HG03469 (cell line): ENCODE measurements at regions not wholly inside any gene's neighbourhood (a gene's known extent, or its start where the extent isn't known, plus 50 kb on each side); places are given as distances from the start of the nearest gene placed in this dataset.
"Not testable (repeated sequence)": the region's sequence is repeated elsewhere in the genome, so short reads cannot be mapped to it uniquely, and the experiment has no call there.

Source experiments
- ATAC-seq: cut with Tn5 transposase; IDR thresholded peaks from one replicate; pipeline ENCODE4 v1.9.1; 2021; ENCODE audit warnings: mild to moderate bottlenecking, moderate library complexity, moderate number of reproducible peaks; ENCODE audit not compliant: unreplicated experiment

DNA sequence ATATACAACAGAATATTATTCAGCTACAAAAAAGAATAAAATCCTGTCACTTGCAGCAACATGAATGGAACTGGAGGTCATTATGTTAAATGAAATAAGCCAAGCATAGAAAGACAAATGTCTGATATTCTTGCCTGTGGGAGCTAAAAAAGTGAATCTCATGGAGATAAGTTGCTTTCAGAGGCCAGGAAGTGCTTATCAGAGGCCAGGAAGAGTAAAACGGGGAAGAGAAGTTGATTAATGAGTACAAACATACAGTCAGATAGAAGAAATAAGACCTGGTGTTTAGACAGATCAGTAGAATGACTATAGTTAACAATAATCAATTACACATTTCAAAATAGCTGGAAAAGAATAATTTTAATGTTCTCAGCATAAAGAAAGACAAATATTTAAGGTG is 54.4 kb upstream of the CPHXL start:
- ATAC-seq, result no peak

DNA sequence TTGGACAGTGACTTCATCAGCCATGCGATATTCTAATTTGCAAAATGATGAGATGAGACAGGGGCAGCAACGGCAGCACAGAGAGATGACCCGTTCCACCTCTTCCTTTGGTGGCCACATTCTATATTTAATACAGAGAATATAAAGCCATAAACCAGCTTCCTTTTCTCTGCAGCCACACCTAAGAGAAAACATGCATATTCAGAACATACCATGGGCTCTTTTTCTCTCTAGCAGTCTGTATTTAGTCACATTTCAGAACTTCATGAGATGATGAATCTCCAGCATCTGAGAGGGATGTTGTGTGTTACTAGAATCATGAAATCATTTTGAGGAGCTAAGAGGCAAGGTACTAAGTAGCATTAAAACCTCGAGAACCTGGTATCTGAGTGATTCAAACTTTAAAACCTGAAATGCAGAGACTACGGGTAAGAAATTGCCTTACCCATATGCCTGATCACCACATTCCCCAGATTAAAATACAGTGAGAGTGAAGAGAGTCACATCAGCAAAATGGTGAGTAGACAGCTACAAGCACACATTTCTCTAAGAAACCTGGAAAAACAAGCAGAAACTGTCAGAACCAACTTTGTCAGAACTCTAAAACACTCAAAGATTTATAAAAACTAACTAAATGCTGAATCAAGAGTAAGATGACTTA is 55.5 kb upstream of the CPHXL start:
- ATAC-seq, result no peak

DNA sequence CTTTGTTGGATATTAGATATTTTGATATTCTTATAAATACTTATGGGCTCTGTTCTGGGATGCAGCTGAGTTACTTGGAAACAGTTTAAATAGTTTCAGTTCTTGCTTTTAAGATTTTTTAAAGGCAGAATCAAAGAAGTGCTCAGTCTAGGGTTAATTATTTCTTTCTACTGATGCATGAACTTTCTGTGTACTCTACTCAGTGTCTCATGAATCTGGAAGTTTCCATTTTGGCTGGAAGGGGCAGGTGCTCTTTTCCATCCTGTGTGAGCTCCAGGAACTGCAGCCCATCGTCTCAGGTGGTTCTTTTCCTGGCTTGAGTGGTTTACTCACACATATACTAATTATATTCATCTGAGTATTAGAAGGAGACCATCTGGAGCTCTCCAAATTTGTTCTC is 61.1 kb upstream of the CPHXL start:
- peak; percentile 35 for ATAC-seq

DNA sequence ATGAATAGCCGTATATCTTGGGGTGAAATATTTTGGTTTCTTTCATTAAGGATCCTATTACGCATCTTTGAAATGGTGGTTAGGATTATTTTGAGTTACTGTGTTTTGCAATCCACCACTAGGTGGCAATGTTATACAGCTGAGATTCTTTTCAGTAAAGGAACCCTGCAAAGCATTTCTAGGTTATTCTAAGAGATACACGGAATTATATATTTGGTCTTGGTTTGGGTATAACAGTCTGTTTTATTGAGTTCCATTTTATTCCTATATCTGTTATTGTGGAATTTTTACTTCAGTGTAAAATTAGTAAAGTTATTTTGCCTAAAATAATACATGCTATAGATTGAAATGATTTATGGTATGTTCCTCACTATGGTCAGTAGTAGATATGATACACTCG is 62.9 kb upstream of the CPHXL start:
- ATAC-seq, result peak; percentile 82

DNA sequence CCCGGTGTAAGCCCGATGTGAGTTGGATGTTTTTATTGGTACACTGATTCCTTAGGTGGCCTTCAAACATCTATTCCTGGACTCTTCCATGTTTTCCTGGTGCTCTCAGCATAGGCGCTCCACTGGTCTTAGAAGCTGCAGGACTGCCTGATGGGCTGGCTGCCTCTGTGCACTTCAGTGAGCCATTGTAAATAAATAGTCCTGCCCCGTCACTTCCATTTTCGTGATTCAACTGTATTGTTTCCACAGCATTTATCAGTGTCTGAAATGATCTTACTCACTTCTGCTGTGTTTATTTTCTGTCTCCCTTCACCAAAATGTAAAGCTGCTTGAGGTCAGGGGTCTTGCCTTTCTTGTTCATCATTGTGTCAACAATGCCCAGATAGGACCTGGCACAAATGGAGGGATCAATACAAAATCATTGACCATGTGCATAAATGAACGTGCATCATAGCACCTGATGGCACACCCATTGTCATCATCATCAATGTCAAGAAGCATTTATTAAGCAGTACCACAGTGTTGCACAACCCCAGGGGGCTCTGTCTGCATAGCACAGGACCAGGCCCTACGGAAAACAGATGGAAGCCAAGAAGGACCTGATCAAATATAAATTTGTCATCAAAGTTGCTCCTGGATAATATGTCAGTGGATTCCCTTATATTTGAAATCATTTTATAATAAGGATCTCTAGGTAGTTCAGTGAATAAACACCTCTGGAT is 66.6 kb upstream of the CPHXL start:
- no peak for ATAC-seq

DNA sequence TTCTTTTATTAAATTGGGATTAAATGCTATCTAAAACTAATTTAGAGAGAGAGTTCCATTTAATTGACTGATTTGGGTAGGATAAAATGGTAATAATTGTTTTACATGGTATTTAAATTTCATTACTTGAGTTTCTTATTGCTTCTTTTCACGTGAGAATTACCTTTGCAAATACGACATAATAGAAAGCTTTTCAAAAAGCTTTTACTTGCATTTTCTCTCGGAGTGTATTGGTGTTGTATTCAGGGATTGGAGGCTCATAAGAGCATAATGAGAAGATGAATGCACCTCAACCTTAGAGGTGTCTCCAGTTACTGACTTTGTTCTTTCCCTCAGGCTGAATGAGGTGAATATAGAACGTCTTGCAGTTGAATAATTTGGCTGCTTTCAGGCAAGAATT is 67.4 kb upstream of the CPHXL start:
- ATAC-seq, result no peak

DNA sequence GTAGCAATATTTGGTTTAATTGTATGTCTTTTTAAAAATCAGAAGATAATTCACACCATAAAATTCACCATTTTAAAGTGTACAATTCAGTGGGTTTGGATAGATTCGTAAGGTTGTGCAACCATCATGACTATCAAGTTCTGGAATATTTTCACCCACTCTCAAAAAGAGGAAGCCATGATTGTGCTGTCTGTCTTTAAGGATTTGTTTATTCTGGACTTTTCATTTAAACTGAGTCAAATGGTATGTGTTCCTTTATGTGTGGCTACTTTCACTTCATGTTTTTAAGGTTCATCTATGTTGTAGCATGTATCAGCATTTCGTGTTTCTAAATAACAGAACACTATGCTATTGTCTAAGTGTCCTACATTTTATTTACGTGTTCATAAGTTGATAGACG is 68.1 kb upstream of the CPHXL start:
- peak; percentile 68 for ATAC-seq

DNA sequence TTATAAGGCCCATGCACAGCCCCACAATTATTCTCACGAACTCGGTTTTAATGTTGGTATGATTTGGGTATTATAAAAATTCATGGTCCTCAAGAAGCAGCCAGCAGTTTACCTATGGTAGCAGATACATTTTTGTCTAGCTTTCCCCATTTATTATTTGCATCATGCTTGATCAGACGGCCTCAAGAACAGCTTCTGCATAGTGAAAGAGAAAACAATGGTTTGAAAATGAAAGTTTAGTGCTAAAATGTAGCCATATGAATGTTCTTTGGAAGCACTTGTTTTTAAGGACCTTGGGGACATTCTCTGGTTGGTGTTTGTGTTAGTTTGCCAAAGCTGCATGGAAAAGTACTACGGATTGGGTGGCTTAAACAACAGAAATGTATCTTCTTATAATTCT is 72.4 kb upstream of the CPHXL start:
- ATAC-seq, result no peak

DNA sequence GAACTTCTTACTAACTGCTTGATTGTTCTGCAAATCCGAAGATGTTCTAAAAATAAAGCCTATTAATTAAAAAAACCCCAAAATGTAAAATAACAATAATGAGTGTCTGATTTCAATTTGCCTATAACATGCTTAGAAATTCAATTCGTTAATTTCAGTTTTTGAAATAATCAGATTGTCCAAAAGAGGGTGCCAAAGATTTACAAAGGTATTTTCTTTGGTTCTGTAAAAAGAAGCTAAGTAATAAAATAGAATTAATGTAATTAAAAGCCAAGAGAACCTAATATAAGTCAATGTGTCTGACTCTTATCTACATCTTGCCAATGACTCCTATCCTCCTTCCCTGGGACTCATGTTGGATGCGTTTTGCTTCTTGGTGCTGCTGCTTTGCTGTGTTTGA is 75.0 kb upstream of the CPHXL start:
- ATAC-seq, result no peak

DNA sequence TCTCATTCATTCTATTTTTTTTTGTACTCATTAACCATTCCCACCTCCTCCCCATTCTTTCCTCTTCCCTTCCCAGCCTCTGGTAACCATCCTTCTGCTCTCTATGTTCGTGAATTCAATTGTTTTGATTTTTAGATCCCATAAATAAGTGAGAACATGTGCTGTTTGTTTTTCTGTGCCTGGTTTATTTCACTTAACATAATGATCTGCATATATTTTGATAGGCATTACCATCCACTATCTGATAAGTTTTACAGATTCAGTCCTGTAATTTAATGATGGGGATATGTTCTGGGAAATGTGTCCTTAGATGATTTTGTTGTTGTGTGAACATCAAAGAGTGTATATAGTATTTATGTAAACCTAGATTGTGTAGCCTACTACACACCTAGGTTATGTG is 77.5 kb upstream of the CPHXL start:
- ATAC-seq, result no peak

DNA sequence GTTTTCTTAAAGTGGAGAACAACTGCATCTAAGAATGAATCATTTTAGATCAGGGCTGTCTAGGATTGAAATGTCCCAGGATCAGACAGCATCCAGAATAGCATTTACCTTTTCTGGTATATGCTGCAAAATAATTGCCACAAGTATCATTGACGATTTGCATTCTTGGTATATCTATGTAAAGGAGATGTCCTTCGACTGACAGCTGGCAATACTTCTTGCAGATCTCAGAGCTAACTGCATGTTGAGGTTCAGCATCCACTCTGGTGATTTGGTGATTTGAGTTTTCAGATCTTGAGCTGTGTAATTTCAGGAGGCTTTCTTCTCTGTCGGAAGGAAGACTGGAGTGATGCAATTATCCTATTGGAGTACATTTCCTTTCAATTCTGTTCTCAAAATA is 78.1 kb upstream of the CPHXL start:
- no peak for ATAC-seq

DNA sequence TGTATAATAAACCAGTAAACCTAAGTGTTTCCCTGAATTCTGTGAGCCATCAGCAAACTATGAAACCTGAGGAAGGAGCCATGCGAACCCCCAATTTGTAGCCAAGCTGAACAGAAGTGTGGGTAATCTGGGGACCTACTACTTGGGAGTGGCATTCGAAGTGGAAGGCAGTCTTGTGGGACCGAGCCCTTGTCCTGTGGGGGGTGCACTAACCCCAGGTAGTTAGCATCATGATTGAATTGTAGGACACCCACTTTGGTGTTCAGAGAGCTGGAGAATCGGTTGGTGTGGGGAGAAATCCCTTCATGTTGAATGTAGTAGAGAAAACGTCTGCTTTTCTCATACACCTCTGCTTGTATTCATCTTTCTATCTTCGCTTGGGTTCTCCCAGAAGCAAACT is 79.7 kb upstream of the CPHXL start:
- no peak for ATAC-seq

DNA sequence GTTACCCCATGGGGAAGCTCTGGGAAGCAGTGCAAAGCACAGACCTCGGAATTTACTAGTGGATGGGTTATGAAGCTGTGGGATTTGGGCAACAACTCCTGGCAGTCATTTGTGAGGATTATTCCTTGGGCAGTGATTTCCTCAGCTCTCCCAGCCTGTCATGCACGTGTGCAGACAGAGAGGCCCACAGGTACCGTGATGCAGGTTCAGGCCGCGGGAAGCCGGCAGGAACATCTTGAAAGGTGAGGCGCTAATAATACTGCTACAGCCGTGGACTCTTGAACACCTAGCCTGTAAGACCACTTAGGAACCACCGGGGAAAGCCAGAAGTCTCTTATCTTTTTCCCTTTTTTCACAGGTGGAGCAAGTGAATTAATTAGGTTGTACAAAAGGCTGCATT is 80.2 kb upstream of the CPHXL start:
- ATAC-seq, result no peak

DNA sequence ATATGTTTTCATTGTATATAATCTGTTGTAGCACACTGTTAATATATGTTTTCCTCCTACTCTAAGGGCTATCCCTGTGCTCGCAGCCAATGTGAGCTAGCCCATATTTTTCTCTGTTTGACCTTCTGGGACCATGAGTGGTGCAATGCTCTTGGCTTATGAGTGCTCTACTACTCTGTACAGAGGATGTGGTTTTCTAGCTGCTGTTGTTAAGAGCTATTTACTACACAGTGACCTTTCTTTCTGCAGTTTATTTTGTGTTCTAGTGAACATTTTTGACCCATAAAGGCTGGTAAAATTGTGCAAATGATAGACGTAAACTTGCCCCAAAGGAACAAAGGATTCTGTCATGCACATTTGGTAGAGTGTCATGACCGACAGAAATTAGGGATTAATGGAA is 84.1 kb upstream of the CPHXL start:
- ATAC-seq, result no peak

DNA sequence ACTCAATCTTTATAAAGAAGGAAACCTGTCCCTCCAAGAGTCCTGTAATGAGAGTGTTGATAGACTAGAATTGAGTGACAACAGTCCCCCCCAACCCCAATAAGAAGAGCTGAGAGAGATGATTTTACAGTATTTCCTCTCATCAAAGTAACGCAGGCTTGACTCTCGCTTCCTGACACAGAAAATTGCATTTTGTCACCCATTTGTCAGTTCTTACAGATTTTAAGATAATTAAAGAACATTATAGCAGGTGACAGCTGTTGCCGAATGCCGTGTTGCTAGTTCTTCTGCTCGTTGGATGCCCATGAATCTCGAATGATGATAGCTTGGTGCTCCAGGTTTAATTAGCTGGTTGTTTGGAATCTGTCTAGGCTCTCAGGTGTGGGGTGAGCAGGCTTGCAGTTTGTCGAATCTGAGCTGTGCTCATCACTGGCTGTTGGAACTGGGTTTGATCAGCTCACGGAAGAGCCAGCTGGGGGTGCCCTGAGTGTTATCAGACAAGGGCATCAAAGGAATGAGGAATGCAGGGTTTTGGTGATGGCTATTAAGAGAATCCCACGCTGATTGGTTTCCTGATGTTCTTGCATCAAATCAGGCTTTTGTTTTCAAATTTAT is 84.8 kb upstream of the CPHXL start:
- ATAC-seq, result no peak

DNA sequence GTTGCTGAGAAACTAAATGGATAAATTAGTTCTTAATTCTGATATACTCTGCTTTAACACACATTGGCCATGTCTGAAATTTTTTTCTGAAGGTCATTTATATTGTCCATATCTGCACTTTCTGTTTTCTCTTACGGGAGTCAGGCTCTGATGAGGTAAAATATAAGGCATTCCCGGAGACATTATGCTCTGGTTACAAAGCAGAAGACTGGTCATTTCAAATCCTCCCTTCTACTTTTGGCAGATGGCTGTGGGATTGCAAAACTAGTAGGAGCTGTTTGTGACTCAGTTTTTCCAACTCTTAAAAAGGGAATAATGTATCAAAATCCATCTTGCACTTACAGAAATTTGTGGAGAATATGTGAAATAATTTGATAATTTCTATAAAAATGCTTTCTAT is 92.2 kb upstream of the CPHXL start:
- ATAC-seq, result no peak

DNA sequence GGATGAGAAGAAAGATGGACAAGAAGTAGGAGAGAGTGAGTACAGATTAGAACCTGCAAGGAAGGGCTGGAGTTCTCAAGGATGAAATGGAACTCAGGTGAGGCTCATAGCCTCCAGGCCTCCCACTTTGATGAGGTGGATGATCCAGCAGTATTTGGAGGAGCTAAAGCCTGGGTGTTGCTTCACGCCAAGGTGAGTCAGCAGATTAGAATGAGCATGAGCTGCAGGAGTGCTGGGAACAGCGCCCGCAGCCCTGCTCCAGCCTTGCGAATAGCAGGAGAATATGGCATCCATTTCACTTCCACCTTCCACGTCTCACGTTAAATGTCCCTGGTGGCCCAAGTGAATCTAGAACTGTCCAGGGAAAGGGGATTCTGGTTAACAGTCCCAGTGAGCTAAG is 94.4 kb upstream of the CPHXL start:
- no peak for ATAC-seq

DNA sequence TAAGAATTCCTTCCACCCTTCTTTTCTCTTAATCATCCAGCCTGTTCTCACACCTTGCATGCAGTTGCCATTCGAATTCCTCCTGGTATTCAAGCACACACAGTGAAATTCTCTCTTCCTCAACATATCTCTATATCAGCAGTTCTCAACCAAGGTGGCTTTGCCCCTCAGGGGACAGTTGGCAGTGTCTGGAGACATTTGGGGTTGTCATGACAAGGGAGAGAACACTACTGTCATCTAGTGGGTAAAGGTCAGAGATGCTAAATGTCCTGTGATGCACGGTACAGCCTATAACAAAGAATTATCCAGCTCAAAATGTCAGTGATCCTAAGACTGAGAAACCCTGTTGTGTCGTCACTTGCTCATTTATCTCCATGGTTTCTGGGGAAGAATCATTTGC is 94.8 kb upstream of the CPHXL start:
- no peak for ATAC-seq

DNA sequence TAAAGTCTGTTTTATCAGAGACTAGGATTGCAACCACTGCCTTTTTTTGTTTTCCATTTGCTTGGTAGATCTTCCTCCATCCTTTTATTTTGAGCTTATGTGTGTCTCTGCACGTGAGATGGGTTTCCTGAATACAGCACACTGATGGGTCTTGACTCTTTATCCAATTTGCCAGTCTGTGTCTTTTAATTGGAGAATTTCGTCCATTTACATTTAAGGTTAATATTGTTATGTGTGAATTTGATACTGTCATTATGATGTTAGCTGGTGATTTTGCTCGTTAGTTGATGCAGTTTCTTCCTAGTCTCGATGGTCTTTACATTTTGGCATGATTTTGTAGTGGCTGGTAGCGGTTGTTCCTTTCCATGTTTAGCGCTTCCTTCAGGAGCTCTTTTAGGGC is 99.5 kb upstream of the CPHXL start:
- ATAC-seq, result not testable (repeated sequence)

DNA sequence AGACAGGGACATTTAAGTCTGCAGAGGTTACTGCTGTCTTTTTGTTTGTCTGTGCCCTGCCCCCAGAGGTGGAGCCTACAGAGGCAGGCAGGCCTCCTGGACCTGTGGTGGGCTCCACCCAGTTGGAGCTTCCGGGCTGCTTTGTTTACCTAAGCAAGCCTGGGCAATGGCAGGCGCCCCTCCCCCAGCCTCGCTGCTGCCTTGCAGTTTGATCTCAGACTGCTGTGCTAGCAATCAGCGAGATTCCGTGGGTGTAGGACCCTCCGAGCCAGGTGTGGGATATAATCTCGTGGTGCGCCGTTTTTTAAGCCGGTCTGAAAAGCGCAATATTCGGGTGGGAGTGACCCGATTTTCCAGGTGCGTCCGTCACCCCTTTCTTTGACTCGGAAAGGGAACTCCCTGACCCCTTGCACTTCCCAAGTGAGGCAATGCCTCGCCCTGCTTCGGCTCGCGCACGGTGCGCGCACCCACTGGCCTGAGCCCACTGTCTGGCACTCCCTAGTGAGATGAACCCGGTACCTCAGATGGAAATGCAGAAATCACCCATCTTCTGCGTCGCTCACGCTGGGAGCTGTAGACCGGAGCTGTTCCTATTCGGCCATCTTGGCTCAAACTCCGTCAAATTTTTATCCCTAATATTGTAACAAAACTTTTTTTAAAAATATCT is 101.2 kb upstream of the CPHXL start:
- not testable (repeated sequence) for ATAC-seq

DNA sequence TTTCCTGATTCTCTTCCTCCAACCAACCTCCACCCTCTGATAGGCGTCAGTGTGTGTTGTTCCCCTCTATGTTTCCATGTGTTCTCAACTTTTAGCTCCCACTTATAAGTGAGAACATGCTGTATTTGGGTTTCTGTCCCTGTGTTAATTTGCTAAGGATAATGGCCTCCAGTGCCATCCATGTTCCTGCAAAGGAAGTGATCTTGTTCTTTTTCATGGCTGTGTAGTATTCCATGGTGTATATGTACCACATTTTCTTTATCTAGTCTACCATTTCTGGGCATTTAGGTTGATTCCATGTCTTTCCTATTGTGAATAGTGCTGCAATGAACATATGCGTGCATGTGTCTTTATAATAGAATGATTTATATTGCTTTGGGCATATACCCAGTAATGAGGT is 107.1 kb upstream of the CPHXL start:
- not testable (repeated sequence) for ATAC-seq
